Pancreas (tissue), 10 donors: ENCODE measurements at regions not wholly inside any gene's neighbourhood (a gene's known extent, or its start where the extent isn't known, plus 50 kb on each side); places are given as distances from the start of the nearest gene placed in this dataset.

Source experiments
- ATAC-seq, 4 donors: fragments of 200-7000 bp; cut with Tn5 transposase; one replicate each; pipeline versions ENCODE4 v1.8.0 to v1.9.1; 2020; ENCODE audit warnings: mild to moderate bottlenecking in 4 of 4, moderate library complexity in 4 of 4
- DNase-seq, 6 donors: peaks; one replicate each; pipeline ENCODE4 v3.0.0-alpha.2; 2020
- FAIRE-seq: peaks from 2 replicates; lab custom pipeline; 2012; peaks lifted over from hg19 to GRCh38; lab: Jason Lieb, UNC
- H3K27ac ChIP-seq, 4 donors: fragments of 200-600 bp; sonication (generic); 1 replicate in 3 of 4; 2 replicates in 1 of 4; pipeline versions ENCODE4 v1.5.0 to v1.8.0; 2020
- H3K27me3 ChIP-seq, 4 donors: fragments of 200-600 bp; one replicate each; pipeline ENCODE4 v1.8.0; 2021
- H3K36me3 ChIP-seq, 3 donors: fragments of 200-600 bp; sonication (generic) in 1 of 3; one replicate each; pipeline versions ENCODE4 v1.5.0 to v1.8.0; 2020 to 2021
- H3K4me1 ChIP-seq, 3 donors: fragments of 200-600 bp; one replicate each; pipeline ENCODE4 v1.8.0; 2021
- H3K4me3 ChIP-seq, 4 donors: fragments of 200-600 bp; sonication (generic) in 2 of 4; one replicate each; pipeline versions ENCODE4 v1.5.0 to v1.8.0; 2020 to 2021
- H3K9me3 ChIP-seq, 4 donors: fragments of 200-600 bp; one replicate each; pipeline ENCODE4 v1.8.0; 2021
- WGBS, 2 donors: extraction: QIAGEN DNeasy Blood & Tissue Kit; methylation state at CpG; one replicate each; pipeline ENCODE4 v1.1.7; 2013; 5-methylcytosine and 5-hydroxymethylcytosine counted together
- intact Hi-C, 3 donors: fragments of 100-400 bp; cut with DNase I; formaldehyde crosslinking; loops; one replicate each; pipeline versions ENCODE4 v1.11.1 to v1.14.2; 2022
- TF ChIP-seq, protein P1 (sequence below), 4 donors: fragments of 200-600 bp; sonication (generic) in 3 of 4; IDR thresholded peaks; one replicate each; pipeline versions ENCODE4 v1.5.0 to v1.8.0; 2021; ENCODE audit warnings: antibody characterized with exemption in 4 of 4
- donor health status: healthy with polysubstance abuse.
- donor health status: DM: no; HTN: no; CAD: no; lungs with moderate emphysema.
- donor health status: DM: no; HTN: no; CAD: no.
- donor health status: control.
- donor health status: control.
- donor health status: Bipolar disorder and iron deficiency.
- donor health status: DM: yes; HTN: yes; CAD: no.
- donor health status: DM: no; HTN: no; CAD: no.
- donor health status: DM: no; HTN: no; CAD: no.
- donor health status: DM: yes; HTN: yes; CAD: no.

DNA sequence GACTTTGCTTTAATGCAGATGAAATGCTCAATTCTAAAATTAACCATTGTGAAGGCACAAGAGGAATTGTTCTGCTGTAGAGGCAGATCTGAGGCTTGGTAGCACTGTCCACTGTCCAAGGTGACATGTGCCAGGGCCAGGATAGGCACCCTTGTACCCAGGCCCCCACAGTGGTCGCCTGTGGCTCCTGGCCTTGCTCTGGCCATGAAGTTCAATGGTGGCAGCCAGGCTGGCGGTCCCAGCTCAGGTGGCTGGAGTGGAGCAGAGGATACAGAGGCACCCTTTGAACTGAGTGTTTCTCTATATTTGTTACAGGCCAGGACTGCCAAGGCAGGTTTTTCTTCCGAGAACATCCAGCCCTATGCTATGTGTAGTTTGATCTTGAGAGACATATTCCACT, 102.6 kb downstream of the PTGS2 start:
- no peak for DNase-seq
- no peak for FAIRE-seq
- H3K4me1 ChIP-seq: no peaks in the 10 kb centered on the region
- TF ChIP-seq, protein P1, sequence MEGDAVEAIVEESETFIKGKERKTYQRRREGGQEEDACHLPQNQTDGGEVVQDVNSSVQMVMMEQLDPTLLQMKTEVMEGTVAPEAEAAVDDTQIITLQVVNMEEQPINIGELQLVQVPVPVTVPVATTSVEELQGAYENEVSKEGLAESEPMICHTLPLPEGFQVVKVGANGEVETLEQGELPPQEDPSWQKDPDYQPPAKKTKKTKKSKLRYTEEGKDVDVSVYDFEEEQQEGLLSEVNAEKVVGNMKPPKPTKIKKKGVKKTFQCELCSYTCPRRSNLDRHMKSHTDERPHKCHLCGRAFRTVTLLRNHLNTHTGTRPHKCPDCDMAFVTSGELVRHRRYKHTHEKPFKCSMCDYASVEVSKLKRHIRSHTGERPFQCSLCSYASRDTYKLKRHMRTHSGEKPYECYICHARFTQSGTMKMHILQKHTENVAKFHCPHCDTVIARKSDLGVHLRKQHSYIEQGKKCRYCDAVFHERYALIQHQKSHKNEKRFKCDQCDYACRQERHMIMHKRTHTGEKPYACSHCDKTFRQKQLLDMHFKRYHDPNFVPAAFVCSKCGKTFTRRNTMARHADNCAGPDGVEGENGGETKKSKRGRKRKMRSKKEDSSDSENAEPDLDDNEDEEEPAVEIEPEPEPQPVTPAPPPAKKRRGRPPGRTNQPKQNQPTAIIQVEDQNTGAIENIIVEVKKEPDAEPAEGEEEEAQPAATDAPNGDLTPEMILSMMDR (IDR thresholded peaks at IDR 0.05): no peak
- no peak overlapping the region for H3K27ac ChIP-seq
- 79 to 89% methylated on average over 3 of the region's 3 CpGs for WGBS, 2 donors
- no peaks in the 10 kb centered on the region for H3K9me3 ChIP-seq
- H3K4me3 ChIP-seq: no peak overlapping the region
- no peaks in the 10 kb centered on the region for H3K36me3 ChIP-seq
- intact Hi-C loops: no loop called here
- H3K27me3 ChIP-seq: no peaks in the 10 kb centered on the region
- no peak for ATAC-seq

DNA sequence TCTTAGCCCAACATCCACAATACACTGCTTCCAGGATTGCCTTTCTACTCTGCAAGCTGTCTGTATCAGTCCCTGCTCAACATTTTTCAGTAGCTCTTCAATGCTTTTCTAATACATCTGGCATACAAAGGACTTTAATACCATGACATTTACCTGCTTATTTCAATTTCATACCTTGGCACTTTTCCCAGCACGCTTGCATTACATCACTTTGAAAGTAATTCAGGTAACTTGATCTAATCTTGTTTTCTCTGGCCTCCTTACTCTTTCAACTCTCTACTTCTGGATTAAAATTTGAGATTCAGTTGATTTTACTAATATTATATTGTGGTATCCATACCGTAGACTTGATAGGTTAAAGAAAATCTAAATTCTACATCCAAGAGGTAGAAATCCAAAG, 103.0 kb downstream of the PTGS2 start:
- WGBS, 2 donors: 63 to 66% methylated on average over 2 of the region's 2 CpGs
- FAIRE-seq: no peak
- no peaks in the 10 kb centered on the region for H3K27me3 ChIP-seq
- DNase-seq: no peak
- TF ChIP-seq, protein P1 (IDR thresholded peaks at IDR 0.05): no peak
- no peak overlapping the region for H3K4me3 ChIP-seq
- no peak for ATAC-seq
- intact Hi-C loops: no loop called here
- no peaks in the 10 kb centered on the region for H3K36me3 ChIP-seq
- no peak overlapping the region for H3K27ac ChIP-seq
- H3K9me3 ChIP-seq: no peaks in the 10 kb centered on the region
- H3K4me1 ChIP-seq: no peaks in the 10 kb centered on the region

DNA sequence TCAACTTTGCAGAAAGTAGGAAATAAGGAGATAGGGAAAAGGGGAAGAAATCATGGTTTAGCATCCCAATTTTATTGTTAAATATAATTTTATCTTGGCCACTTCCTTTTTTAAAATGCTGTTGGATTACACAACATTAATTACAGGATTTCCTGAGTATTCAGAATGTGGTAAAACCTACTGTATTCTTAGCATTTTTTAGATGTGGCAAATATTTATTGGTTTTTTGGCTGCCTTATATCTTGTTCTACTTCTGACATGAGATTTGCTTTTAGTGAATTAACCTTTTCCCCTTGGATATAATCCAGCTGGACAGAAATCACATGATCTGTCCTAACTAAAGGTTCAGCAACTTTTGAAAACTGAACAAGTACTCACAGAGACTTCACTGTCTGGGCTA, 104.9 kb downstream of the PTGS2 start:
- Histone ChIP-seq H3K9me3 (no peaks in the 10 kb centered on the region), H3K27me3 (no peaks in the 10 kb centered on the region), H3K4me1 (no peaks in the 10 kb centered on the region), H3K4me3 (no peak overlapping the region), H3K27ac (no peak overlapping the region), H3K36me3 (no peaks in the 10 kb centered on the region)
- FAIRE-seq: no peak
- TF ChIP-seq, protein P1 (IDR thresholded peaks at IDR 0.05): no peak
- DNase-seq: no peak
- ATAC-seq: no peak
- intact Hi-C loops: no loop called here

DNA sequence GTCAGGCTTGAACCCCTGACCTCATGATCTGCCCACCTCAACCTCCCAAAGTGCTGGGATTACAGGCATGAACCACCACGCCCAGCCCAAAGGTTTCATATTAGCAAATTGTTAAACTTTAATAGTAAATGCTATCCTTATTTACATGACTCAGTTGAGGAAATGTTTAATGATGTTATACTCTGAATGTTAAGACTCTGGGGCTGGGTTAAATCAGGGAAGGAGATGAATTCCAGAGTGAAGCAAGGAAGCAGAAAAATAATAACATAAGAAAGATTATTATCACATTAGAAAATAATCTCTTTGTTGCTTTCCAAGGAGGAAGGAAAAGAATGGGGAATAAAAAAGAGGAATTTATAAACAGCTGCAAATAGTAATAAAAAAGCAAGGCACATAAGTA, 105.3 kb downstream of the PTGS2 start:
- WGBS, 2 donors: 43% methylated on average over 1 of the region's 1 CpG
- intact Hi-C loops: no loop called here
- TF ChIP-seq, protein P1 (IDR thresholded peaks at IDR 0.05): no peak
- Histone ChIP-seq H3K4me3 (no peak overlapping the region), H3K9me3 (no peaks in the 10 kb centered on the region), H3K36me3 (no peaks in the 10 kb centered on the region), H3K4me1 (no peaks in the 10 kb centered on the region), H3K27me3 (no peaks in the 10 kb centered on the region), H3K27ac (no peak overlapping the region)
- ATAC-seq (no peak), FAIRE-seq (no peak), DNase-seq (no peak)

DNA sequence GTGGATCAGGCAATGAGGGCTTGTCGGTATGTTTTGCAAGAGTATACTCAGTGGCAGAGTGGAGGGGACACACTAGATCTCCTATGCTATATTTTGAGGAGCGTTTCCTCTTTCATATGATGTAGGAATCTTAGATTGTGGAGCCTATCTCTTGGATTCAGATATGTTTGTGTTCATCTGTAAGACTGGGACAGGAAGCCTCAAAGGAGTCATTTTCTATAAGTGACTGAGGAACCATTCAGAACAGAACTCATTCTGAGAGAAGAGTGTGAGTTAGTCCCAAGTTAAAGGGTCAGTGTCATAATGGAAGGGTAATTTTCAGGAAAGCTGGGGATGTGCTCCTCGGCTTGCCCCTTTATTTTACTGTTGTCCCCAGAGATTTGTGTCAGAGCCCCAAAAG, 107.7 kb downstream of the PTGS2 start:
- H3K4me1 ChIP-seq: no peaks in the 10 kb centered on the region
- WGBS, 2 donors: 64 to 81% methylated on average over 3 of the region's 3 CpGs

More for the DNA sequence above, 107.7 kb downstream of the PTGS2 start:
- FAIRE-seq: no peak
- Histone ChIP-seq H3K36me3 (no peaks in the 10 kb centered on the region), H3K27me3 (no peaks in the 10 kb centered on the region), H3K9me3 (no peaks in the 10 kb centered on the region), H3K27ac (no peak overlapping the region), H3K4me3 (no peak overlapping the region)
- intact Hi-C loops: no loop called here
- TF ChIP-seq, protein P1 (IDR thresholded peaks at IDR 0.05): no peak
- no peak for ATAC-seq
- no peak for DNase-seq
